Activated CD8-positive, alpha-beta T cell treated with anti-CD3 and anti-CD28 coated beads for 36 hours (primary cell): ENCODE measurements at regions not wholly inside any gene's neighbourhood (a gene's known extent, or its start where the extent isn't known, plus 50 kb on each side); places are given as distances from the start of the nearest gene placed in this dataset.

Experiments used
- ATAC-seq: fragments of 200-7000 bp; cut with Tn5 transposase; one replicate; pipeline ENCODE4 v1.10.0; 2021; ENCODE audit warnings: mild to moderate bottlenecking, moderate library complexity
- CTCF ChIA-PET: fragments of 350-600 bp; sonication (Branson Sonifier 250); formaldehyde crosslinking; loops from one replicate; lab custom pipeline; 2021; ENCODE audit warnings: antibody characterized with exemption; lab: Charles Lee
- POLR2A ChIA-PET: fragments of 350-600 bp; sonication (Branson Sonifier 250); formaldehyde crosslinking; loops from one replicate; lab custom pipeline; 2021; ENCODE audit warnings: antibody characterized with exemption; lab: Charles Lee
- DNase-seq: peaks from one replicate; pipeline ENCODE4 v3.0.0-alpha.2; 2020
- H3K27ac Mint-ChIP-seq: one replicate; pipeline ENCODE4 v1.8.0; 2021; ENCODE audit warnings: mild to moderate bottlenecking, mixed read lengths
- H3K27me3 Mint-ChIP-seq: one replicate; pipeline ENCODE4 v1.8.0; 2021; ENCODE audit warnings: mixed read lengths
- H3K36me3 Mint-ChIP-seq: one replicate; pipeline ENCODE4 v1.8.0; 2021; ENCODE audit warnings: low read depth, mixed read lengths
- H3K4me1 Mint-ChIP-seq: one replicate; pipeline ENCODE4 v1.8.0; 2021; ENCODE audit warnings: low read depth, mixed read lengths
- H3K4me3 Mint-ChIP-seq: one replicate; pipeline ENCODE4 v1.8.0; 2021; ENCODE audit warnings: mild to moderate bottlenecking, moderate library complexity, mixed read lengths
- H3K9me3 Mint-ChIP-seq: one replicate; pipeline ENCODE4 v1.8.0; 2021; ENCODE audit warnings: mixed read lengths
- intact Hi-C: fragments of 100-400 bp; cut with micrococcal nuclease; formaldehyde crosslinking; loops from one replicate; pipeline ENCODE4 v1.10.0; 2022
- TF ChIP-seq, protein P1 (sequence below): fragments of 200-600 bp; IDR thresholded peaks from one replicate; pipeline ENCODE4 v1.8.0; 2022; ENCODE audit warnings: antibody characterized with exemption, mild to moderate bottlenecking

DNA sequence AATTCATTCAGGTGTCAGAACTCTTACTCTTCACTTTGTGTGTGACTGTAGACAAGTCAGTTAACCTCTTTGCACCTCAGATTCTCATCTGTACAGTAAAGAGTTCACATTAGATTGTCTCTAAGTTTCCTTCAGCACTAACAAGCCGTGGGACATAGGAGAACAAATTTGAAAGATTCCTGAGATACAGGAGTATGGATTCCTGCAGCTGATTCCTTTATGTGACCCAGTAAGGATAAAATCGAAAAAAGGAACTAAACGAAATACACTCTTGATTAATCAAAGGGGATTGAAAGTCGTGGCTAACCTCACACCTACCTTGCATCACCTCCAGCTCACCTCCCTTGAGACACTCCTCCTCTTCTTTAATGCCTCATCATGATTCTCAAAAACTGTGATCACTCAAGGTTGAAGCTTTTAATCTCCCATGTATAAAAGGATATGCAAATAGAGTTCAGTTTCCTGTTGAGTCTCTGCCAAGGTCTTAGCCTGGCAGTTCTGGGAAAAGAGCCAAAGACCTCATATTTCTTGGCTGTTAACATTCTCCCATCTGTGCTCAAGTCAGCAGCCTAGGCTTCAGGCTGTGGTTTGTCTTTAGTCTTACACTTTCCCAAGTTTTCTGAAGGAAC, 156.6 kb downstream of the DAD1 start:
- POLR2A ChIA-PET, result no interaction called here
- no peak overlapping the region for H3K4me3 Mint-ChIP-seq
- intact Hi-C loops, result no loop called here
- no peaks in the 10 kb centered on the region for H3K9me3 Mint-ChIP-seq
- H3K36me3 Mint-ChIP-seq, result no peaks in the 10 kb centered on the region
- H3K27me3 Mint-ChIP-seq, result no peaks in the 10 kb centered on the region
- H3K27ac Mint-ChIP-seq, result no peak overlapping the region
- DNase-seq, result no peak
- TF ChIP-seq, protein P1, sequence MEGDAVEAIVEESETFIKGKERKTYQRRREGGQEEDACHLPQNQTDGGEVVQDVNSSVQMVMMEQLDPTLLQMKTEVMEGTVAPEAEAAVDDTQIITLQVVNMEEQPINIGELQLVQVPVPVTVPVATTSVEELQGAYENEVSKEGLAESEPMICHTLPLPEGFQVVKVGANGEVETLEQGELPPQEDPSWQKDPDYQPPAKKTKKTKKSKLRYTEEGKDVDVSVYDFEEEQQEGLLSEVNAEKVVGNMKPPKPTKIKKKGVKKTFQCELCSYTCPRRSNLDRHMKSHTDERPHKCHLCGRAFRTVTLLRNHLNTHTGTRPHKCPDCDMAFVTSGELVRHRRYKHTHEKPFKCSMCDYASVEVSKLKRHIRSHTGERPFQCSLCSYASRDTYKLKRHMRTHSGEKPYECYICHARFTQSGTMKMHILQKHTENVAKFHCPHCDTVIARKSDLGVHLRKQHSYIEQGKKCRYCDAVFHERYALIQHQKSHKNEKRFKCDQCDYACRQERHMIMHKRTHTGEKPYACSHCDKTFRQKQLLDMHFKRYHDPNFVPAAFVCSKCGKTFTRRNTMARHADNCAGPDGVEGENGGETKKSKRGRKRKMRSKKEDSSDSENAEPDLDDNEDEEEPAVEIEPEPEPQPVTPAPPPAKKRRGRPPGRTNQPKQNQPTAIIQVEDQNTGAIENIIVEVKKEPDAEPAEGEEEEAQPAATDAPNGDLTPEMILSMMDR, result no peak
- no peak for ATAC-seq
- CTCF ChIA-PET, result no interaction called here
- no peaks in the 10 kb centered on the region for H3K4me1 Mint-ChIP-seq

DNA sequence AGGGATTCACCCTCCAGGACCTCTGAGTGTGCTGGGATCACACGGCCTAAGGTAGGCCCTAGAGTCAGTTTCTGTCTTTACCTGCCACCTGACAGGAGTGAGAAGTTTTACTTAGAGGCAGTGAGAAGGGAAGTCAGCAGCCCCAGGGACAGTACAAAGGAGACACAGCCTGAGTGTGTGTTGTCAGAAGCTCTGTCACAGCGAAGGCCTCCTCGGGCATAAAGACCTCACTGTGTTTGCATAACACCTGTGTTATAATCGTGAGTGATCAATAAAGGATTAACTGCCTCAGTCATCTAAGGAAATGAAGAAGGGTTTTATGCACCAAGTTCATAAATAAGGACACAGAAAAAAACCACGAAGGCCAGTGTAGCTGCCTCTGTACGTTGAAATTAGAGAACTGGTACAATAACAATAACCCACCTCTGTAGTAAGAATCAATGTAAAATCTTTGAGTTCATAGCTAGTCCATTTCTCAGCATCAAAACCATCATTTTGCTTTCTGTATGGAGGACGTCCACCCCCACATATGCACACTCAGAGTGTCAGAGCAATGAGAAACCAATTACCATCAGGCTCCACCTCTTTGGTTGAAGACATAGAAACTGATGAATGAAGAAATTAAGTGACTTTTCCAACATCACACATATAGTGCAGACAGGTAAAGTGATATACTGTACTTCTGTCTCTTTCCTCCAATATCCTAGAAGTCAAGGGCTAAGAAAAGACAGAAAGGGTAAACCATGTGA, 159.3 kb downstream of the DAD1 start:
- POLR2A ChIA-PET, result no interaction called here

DNA sequence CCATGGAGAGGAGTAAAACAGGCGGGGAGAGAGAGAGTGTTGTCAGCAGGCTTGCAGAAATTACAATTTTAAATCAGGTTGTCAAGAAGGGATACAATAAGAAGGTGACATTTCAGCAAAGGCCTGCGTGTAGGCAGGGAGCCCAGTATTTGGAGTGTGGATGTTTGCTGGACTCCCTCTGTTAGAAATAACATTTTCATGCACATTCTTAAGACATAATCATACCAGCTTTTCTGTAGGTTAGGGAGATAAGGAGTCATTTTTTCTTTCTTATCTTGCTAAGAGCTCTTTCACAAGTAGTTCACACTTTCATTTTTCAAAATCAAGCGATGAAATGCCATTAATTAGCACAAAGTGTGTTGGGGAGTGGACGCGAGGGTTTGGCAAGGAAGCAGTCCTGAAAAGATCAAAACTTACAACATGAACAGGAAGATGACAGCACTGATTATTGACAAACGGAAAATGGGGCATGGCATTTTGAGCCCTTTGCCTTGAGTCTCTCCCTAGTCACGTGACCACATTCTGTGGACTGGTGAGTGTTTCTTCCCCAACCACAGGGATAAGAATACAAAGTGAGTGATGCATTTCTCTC, 160.2 kb downstream of the DAD1 start:
- TF ChIP-seq, protein P1, result no peak
- no peak overlapping the region for H3K27ac Mint-ChIP-seq
- CTCF ChIA-PET, result no interaction called here

More for the DNA sequence above, 159.3 kb downstream of the DAD1 start:
- TF ChIP-seq, protein P1, result no peak
- DNase-seq (no peak), ATAC-seq (no peak)
- intact Hi-C loops, result no loop called here
- CTCF ChIA-PET, result no interaction called here
- Mint-ChIP-seq H3K36me3 (no peaks in the 10 kb centered on the region), H3K9me3 (no peaks in the 10 kb centered on the region), H3K27me3 (no peaks in the 10 kb centered on the region), H3K4me1 (no peaks in the 10 kb centered on the region), H3K27ac (no peak overlapping the region), H3K4me3 (no peak overlapping the region)

DNA sequence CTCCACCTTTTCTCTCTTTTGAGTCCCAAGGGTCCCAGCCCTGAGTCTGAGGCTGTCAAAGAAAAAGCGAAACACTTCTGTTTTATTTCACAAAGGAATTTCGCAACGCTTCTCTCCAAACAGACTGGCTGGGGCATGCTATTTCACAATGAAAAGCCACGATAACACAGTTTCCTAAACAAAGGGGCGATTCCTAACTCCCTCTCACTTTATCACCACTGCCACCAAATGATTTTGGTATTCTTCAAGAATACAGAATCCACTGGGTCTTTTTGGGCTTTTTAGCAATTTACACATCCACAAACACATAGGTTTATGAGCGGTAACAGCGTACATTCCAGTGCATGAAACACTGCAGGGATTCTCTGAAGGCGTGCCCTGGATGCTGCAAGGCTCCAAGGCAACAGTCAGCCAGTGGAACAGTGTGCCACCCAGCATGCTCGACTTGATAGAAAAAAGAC, 161.2 kb downstream of the DAD1 start:
- ChIA-PET POLR2A (no interaction called here), CTCF (no interaction called here)
- intact Hi-C loops, result no loop called here
- no peak overlapping the region for H3K27ac Mint-ChIP-seq
- no peaks in the 10 kb centered on the region for H3K4me1 Mint-ChIP-seq
- no peak overlapping the region for H3K4me3 Mint-ChIP-seq
- no peaks in the 10 kb centered on the region for H3K27me3 Mint-ChIP-seq
- no peak for ATAC-seq
- H3K9me3 Mint-ChIP-seq, result no peaks in the 10 kb centered on the region
- DNase-seq, result no peak
- no peaks in the 10 kb centered on the region for H3K36me3 Mint-ChIP-seq
- TF ChIP-seq, protein P1, result no peak

More for the DNA sequence above, 160.2 kb downstream of the DAD1 start:
- H3K9me3 Mint-ChIP-seq, result no peaks in the 10 kb centered on the region
- POLR2A ChIA-PET, result no interaction called here
- no peaks in the 10 kb centered on the region for H3K27me3 Mint-ChIP-seq
- H3K4me3 Mint-ChIP-seq, result no peak overlapping the region
- no peaks in the 10 kb centered on the region for H3K36me3 Mint-ChIP-seq
- intact Hi-C loops, result no loop called here
- DNase-seq (no peak), ATAC-seq (no peak)
- H3K4me1 Mint-ChIP-seq, result no peaks in the 10 kb centered on the region

DNA sequence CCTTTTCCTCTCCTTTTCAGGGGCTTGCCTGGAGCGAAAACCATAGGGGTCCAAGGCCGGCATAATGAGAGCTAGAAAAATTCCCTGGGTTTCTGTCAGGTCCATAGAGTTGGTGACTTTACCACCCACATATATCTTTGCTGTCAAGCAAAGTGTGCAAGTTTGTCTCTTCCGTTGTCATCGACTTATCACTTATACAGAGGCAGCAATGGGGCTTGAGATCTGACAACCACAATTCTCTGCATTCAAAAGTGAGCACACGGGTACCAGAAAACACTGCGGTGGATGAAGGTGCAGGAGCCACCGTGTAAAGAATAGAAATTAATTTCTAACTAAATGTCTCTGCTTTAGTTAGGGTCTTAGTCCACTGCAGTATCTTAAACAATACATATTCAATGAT, 162.3 kb downstream of the DAD1 start:
- H3K4me1 Mint-ChIP-seq, result no peaks in the 10 kb centered on the region
- ATAC-seq (no peak), DNase-seq (no peak)
- intact Hi-C loops, result no loop called here
- no peaks in the 10 kb centered on the region for H3K27me3 Mint-ChIP-seq
- H3K9me3 Mint-ChIP-seq, result no peaks in the 10 kb centered on the region
- POLR2A ChIA-PET, result no interaction called here
- CTCF ChIA-PET, result no interaction called here
- no peaks in the 10 kb centered on the region for H3K36me3 Mint-ChIP-seq
- H3K4me3 Mint-ChIP-seq, result no peak overlapping the region
- TF ChIP-seq, protein P1, result no peak
- H3K27ac Mint-ChIP-seq, result no peak overlapping the region
